ENCODE measurements at regions not wholly inside any gene's neighbourhood (a gene's known extent, or its start where the extent isn't known, plus 50 kb on each side); places are given as distances from the start of the nearest gene placed in this dataset.

DNA sequence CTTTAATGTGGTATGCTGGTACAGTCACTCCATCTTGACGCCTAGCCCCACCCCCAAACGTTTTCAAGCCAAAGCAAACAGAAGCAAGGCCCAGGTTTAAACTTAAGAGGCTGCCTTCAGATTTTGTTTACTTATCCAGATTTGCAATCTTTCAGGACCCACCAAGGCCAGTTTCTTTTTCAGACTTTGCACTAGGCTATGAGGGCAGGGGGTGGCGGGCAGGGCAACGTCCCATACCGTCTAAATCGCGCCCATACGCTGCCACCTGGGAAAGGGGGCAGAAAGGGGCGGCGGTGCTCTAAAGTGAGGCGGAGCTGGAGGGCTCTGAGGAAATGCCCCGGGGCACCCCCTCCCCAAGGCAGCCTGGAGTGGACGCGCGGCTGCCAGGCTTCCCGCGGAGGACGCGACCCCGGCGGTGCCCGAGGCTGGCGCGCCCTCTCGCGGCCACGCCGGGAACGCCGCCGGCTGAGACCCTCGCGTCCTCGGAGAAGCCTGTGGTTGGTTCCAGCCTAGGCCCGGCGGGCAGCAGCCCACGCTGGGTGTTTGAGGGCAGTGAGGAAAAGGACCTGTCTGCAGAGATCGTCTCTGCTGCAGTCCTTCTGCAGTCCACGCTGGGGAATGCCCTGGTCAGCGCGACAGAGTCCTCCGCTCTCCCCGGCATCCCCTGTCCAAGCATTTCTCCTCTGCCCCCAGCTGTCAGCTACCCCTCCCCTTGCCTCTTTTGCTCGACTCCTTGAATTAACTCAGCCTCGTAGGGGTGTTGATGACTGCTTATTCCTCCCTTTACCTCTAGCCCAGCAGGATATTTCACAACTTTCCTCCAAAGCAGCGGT, 93.7 kb upstream of the PRNP start:
- TF ChIP-seq SP1 (IDR thresholded peaks at IDR 0.05; ENCODE audit: low read depth, low read length), result no peak
- no peak for TF ChIP-seq POLR2A (IDR thresholded peaks at IDR 0.05; ENCODE audit: control extremely low read depth in 1 of 2, low read depth in 2 of 2, low read length in 2 of 2)
- TF ChIP-seq TAF1 (IDR thresholded peaks at IDR 0.05; ENCODE audit: low read depth, low read length), result no peak
- TF ChIP-seq NRF1 (IDR thresholded peaks at IDR 0.05; ENCODE audit: low read depth, low read length), result no peak
- TF ChIP-seq GABPA (IDR thresholded peaks at IDR 0.05; ENCODE audit: borderline replicate concordance, insufficient read depth, low read length), result no peak
- TF ChIP-seq, protein P1, sequence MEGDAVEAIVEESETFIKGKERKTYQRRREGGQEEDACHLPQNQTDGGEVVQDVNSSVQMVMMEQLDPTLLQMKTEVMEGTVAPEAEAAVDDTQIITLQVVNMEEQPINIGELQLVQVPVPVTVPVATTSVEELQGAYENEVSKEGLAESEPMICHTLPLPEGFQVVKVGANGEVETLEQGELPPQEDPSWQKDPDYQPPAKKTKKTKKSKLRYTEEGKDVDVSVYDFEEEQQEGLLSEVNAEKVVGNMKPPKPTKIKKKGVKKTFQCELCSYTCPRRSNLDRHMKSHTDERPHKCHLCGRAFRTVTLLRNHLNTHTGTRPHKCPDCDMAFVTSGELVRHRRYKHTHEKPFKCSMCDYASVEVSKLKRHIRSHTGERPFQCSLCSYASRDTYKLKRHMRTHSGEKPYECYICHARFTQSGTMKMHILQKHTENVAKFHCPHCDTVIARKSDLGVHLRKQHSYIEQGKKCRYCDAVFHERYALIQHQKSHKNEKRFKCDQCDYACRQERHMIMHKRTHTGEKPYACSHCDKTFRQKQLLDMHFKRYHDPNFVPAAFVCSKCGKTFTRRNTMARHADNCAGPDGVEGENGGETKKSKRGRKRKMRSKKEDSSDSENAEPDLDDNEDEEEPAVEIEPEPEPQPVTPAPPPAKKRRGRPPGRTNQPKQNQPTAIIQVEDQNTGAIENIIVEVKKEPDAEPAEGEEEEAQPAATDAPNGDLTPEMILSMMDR (IDR thresholded peaks at IDR 0.05; ENCODE audit: control extremely low read depth in 1 of 3, insufficient read depth in 1 of 3, low read depth in 1 of 3, low read length in 3 of 3), result peak; percentile 87 to 94 (median 91)
- no peak for TF ChIP-seq RXRA (IDR thresholded peaks at IDR 0.05; ENCODE audit: insufficient read depth, low read depth, low read length)
- no peak for TF ChIP-seq SIRT6 (IDR thresholded peaks at IDR 0.05; ENCODE audit: low read length)
- TF ChIP-seq, protein P2, sequence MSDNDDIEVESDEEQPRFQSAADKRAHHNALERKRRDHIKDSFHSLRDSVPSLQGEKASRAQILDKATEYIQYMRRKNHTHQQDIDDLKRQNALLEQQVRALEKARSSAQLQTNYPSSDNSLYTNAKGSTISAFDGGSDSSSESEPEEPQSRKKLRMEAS (IDR thresholded peaks at IDR 0.05), result 0 out of 2 replicates have a peak, but pooled peaks have one; percentile 19
- TF ChIP-seq BACH1 (IDR thresholded peaks at IDR 0.05; ENCODE audit: low read length), result no peak
- no peak for TF ChIP-seq POU5F1 (IDR thresholded peaks at IDR 0.05; ENCODE audit: low read depth, low read length)
- no peak for TF ChIP-seq POLR2AphosphoS5 (IDR thresholded peaks at IDR 0.05; ENCODE audit: low read depth, low read length)
- peak; percentile 94 to 96 for TF ChIP-seq RAD21 (IDR thresholded peaks at IDR 0.05 in 1 of 2, conservative IDR thresholded peaks at IDR 0.05 in 1 of 2; ENCODE audit: low read depth in 2 of 2, low read length in 2 of 2)

All from H1 (cell line).